IgD-negative memory B cell (primary cell): ENCODE measurements at regions not wholly inside any gene's neighbourhood (a gene's known extent, or its start where the extent isn't known, plus 50 kb on each side); places are given as distances from the start of the nearest gene placed in this dataset.

Experiments
- H3K27ac Mint-ChIP-seq, 3 donors: one replicate each; pipeline ENCODE4 v1.8.0; 2020 to 2022; ENCODE audit warnings: mild to moderate bottlenecking in 3 of 3, mixed read lengths in 3 of 3, moderate library complexity in 1 of 3
- H3K27me3 Mint-ChIP-seq: one replicate; pipeline ENCODE4 v1.8.0; 2021; ENCODE audit warnings: mixed read lengths
- H3K36me3 Mint-ChIP-seq: one replicate; pipeline ENCODE4 v1.8.0; 2020; ENCODE audit warnings: mild to moderate bottlenecking, mixed read lengths
- H3K4me1 Mint-ChIP-seq, 3 donors: one replicate each; pipeline ENCODE4 v1.8.0; 2020 to 2022; ENCODE audit warnings: mixed read lengths in 3 of 3, mild to moderate bottlenecking in 1 of 3
- H3K4me3 Mint-ChIP-seq, 4 donors: one replicate each; pipeline ENCODE4 v1.8.0; 2020 to 2022; ENCODE audit warnings: mild to moderate bottlenecking in 4 of 4, mixed read lengths in 4 of 4, moderate library complexity in 3 of 4
- H3K9me3 Mint-ChIP-seq, 3 donors: one replicate each; pipeline ENCODE4 v1.8.0; 2020 to 2021; ENCODE audit warnings: mixed read lengths in 3 of 3, mild to moderate bottlenecking in 1 of 3

DNA sequence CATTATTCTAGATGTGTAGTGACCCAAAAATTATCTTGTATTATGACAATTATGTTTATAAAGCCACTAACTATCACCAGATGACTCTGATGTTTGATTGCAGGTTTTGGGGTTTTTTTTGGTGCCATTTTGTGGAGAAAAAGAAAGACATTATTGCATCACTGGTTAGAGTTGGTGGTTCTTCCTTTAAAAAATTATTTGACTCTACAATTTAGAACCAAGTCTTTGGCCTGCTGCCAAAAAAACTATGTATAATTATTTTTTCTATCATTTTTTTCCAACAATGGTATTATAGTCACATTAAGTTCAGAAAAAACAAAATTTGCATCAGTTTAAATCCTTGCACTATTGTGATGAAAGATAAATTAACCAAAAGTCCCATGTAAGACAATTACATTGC is 258.6 kb upstream of the GRM7 start:
- no peaks in the 10 kb centered on the region for H3K27me3 Mint-ChIP-seq
- H3K9me3 Mint-ChIP-seq, result peaks cover 0 to 1% (median 0%) of the 10 kb centered on the region in 3 donors
- no peaks in the 10 kb centered on the region for H3K36me3 Mint-ChIP-seq
- no peak overlapping the region for H3K27ac Mint-ChIP-seq
- H3K4me1 Mint-ChIP-seq, result peaks cover 0 to 3% (median 0%) of the 10 kb centered on the region in 3 donors
- H3K4me3 Mint-ChIP-seq, result no peak overlapping the region

- peaks cover 0 to 3% (median 0%) of the 10 kb centered on the region in 3 donors for H3K4me1 Mint-ChIP-seq
- no peak overlapping the region for H3K4me3 Mint-ChIP-seq
- no peaks in the 10 kb centered on the region for H3K27me3 Mint-ChIP-seq
- no peaks in the 10 kb centered on the region for H3K9me3 Mint-ChIP-seq
- no peak overlapping the region for H3K27ac Mint-ChIP-seq
- no peaks in the 10 kb centered on the region for H3K36me3 Mint-ChIP-seq
Observed at GRCh38 chr3:6605227-6605626, 255.7 kb upstream of the GRM7 start.

DNA sequence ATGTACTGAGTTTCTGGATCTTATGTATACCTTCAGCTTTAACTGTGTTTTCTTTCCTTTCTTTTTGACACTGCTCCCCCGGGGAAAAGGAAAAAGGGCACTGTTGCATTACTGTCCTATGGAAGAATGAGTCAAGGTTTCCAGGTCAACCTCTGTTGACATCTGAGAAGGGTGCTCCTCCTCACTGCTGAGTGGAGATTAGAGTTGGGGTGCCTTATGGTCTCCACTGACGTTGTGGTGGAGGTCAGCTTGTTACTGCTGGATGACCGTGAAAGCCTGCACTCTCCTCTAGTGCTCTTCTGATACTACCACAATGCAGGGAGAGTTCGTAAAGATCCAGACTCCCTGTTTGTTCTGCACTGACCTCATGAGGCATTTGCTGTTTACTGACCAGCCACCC is 252.1 kb upstream of the GRM7 start:
- no peak overlapping the region for H3K4me3 Mint-ChIP-seq
- H3K9me3 Mint-ChIP-seq, result no peaks in the 10 kb centered on the region
- no peaks in the 10 kb centered on the region for H3K27me3 Mint-ChIP-seq
- H3K36me3 Mint-ChIP-seq, result no peaks in the 10 kb centered on the region
- peaks cover 0 to 2% (median 0%) of the 10 kb centered on the region in 3 donors for H3K4me1 Mint-ChIP-seq
- H3K27ac Mint-ChIP-seq, result no peak overlapping the region

DNA sequence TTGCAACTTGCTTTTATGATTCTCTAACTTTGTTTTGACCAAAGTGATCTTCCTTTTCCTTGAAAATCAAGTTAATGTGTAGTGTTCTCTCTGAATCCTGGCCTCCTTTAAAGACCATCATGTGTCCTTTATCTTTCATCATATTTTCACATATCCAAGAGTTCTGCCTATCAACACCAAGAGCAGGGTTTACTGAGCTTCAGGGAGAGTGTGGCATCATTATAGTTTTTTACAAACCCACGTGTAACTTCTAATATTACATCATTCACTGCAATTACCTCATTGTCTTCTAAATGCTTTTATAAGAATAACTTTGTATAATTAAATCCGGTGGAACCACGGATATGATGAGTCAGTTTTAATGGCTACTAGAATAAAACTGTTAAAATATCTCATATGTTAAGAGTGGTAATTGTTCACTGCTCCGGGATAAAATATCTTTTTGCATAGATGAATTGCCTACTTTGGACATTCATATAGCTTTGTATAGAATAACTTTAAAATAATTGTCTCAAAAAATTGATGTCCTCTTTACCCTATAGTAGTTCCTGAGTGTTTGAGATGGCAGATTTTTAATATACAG is 248.8 kb upstream of the GRM7 start:
- no peaks in the 10 kb centered on the region for H3K36me3 Mint-ChIP-seq
- H3K9me3 Mint-ChIP-seq, result no peaks in the 10 kb centered on the region
- no peak overlapping the region for H3K4me3 Mint-ChIP-seq
- no peaks in the 10 kb centered on the region for H3K4me1 Mint-ChIP-seq
- no peak overlapping the region for H3K27ac Mint-ChIP-seq
- no peaks in the 10 kb centered on the region for H3K27me3 Mint-ChIP-seq

- no peak overlapping the region for H3K27ac Mint-ChIP-seq
- H3K4me1 Mint-ChIP-seq, result no peaks in the 10 kb centered on the region
- H3K4me3 Mint-ChIP-seq, result no peak overlapping the region
- peaks cover 0 to 5% (median 0%) of the 10 kb centered on the region in 3 donors for H3K9me3 Mint-ChIP-seq
- peaks cover 2% of the 10 kb centered on the region for H3K36me3 Mint-ChIP-seq
- H3K27me3 Mint-ChIP-seq, result no peaks in the 10 kb centered on the region
Observed at GRCh38 chr3:6622260-6622659, 238.7 kb upstream of the GRM7 start.

DNA sequence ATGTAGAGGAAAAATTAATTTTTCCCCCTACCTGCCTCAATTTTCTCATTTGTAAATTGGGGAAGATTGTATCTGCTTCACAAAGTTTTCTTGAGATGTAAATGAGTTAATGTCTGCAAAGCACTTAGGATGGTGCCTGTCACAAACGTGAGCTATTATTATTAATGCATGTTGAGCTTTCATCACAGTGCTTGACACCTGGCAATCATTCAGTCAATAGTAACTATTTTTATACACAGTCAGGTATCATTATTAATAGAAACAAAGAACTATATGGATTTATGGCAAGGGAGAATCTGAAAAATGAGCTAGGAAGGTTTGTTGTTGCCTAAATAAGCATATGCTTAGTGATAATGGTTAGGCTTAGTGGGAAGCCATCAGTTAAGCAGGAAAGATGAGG is 238.2 kb upstream of the GRM7 start:
- Mint-ChIP-seq H3K36me3 (peaks cover 2% of the 10 kb centered on the region), H3K4me3 (no peak overlapping the region), H3K27me3 (no peaks in the 10 kb centered on the region), H3K4me1 (no peaks in the 10 kb centered on the region), H3K9me3 (peaks cover 0 to 5% (median 0%) of the 10 kb centered on the region in 3 donors), H3K27ac (no peak overlapping the region)

DNA sequence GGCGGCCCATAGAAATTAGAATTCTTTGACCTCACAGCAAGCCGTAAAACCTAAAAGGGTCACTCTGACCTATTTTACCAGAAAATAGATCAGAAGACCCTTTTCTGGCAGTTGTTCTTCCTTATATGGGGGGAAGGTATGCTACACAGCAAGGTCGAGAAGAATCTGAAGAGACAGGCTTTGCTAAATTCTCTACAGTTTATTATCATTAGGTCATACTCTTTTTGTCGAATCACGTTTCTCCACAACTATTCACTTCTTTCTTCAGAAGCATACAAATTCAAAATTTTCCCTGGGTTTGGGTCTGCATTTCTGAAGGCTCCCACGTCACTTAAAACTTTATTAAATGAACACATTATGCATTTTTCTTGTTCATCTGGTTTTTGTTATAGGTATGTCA is 229.5 kb upstream of the GRM7 start:
- Mint-ChIP-seq H3K36me3 (no peaks in the 10 kb centered on the region), H3K27me3 (no peaks in the 10 kb centered on the region), H3K4me3 (no peak overlapping the region), H3K9me3 (no peaks in the 10 kb centered on the region), H3K4me1 (no peaks in the 10 kb centered on the region), H3K27ac (no peak overlapping the region)

DNA sequence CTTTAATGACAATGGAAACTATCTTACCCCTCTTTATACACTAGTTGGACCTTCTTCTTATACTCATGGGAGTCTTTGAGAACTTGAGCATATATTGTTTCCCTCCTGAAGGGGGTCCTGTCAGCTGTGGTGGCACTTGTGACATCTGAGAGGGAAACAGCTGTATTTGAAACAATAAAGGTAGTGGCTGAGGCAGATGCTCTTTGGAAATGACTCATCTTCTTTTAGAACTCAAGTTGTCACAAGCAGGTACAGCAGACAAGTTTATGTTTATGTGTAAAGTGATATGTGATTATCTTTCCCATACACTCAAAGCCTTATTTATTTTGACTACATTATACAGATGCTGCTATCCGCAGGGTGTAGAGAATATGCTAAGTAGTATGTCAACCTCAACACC is 220.0 kb upstream of the GRM7 start:
- Mint-ChIP-seq H3K4me3 (no peak overlapping the region), H3K27ac (no peak overlapping the region), H3K27me3 (no peaks in the 10 kb centered on the region), H3K36me3 (no peaks in the 10 kb centered on the region), H3K4me1 (no peaks in the 10 kb centered on the region), H3K9me3 (peaks cover 2 to 5% (median 3%) of the 10 kb centered on the region in 3 donors)

- Mint-ChIP-seq H3K4me3 (no peak overlapping the region), H3K4me1 (no peaks in the 10 kb centered on the region), H3K9me3 (peaks cover 2 to 5% (median 3%) of the 10 kb centered on the region in 3 donors), H3K36me3 (no peaks in the 10 kb centered on the region), H3K27me3 (no peaks in the 10 kb centered on the region), H3K27ac (peak overlapping the region in 1 of 3 donors; percentile 74)
Observed at GRCh38 chr3:6644070-6644929, 216.6 kb upstream of the GRM7 start.

- Mint-ChIP-seq H3K27ac (no peak overlapping the region), H3K9me3 (peaks cover 6 to 35% (median 14%) of the 10 kb centered on the region in 3 donors), H3K4me3 (no peak overlapping the region), H3K4me1 (no peaks in the 10 kb centered on the region), H3K27me3 (no peaks in the 10 kb centered on the region), H3K36me3 (peaks cover 2% of the 10 kb centered on the region)
Observed at GRCh38 chr3:6654670-6655069, 206.2 kb upstream of the GRM7 start.

GRCh38 chr3:6655275-6655674 is 205.6 kb upstream of the GRM7 start:
- Mint-ChIP-seq H3K27me3 (no peaks in the 10 kb centered on the region), H3K4me3 (no peak overlapping the region)

GRCh38 chr3:6657591-6657990 is 203.3 kb upstream of the GRM7 start:
- peaks cover 2% of the 10 kb centered on the region for H3K36me3 Mint-ChIP-seq

More at GRCh38 chr3:6655275-6655674, 205.6 kb upstream of the GRM7 start:
- Mint-ChIP-seq H3K4me1 (no peaks in the 10 kb centered on the region), H3K27ac (no peak overlapping the region), H3K9me3 (peaks cover 6 to 35% (median 14%) of the 10 kb centered on the region in 3 donors), H3K36me3 (peaks cover 2% of the 10 kb centered on the region)

GRCh38 chr3:6667354-6667753 is 193.6 kb upstream of the GRM7 start:
- Mint-ChIP-seq H3K4me1 (no peaks in the 10 kb centered on the region), H3K27me3 (no peaks in the 10 kb centered on the region), H3K36me3 (no peaks in the 10 kb centered on the region), H3K27ac (no peak overlapping the region), H3K4me3 (peak overlapping the region in 1 of 4 donors; percentile 72), H3K9me3 (peaks cover 6 to 14% (median 10%) of the 10 kb centered on the region in 3 donors)

More at GRCh38 chr3:6657591-6657990, 203.3 kb upstream of the GRM7 start:
- Mint-ChIP-seq H3K27ac (no peak overlapping the region), H3K27me3 (no peaks in the 10 kb centered on the region), H3K9me3 (peaks cover 9 to 32% (median 26%) of the 10 kb centered on the region in 3 donors), H3K4me3 (no peak overlapping the region), H3K4me1 (no peaks in the 10 kb centered on the region)

- Mint-ChIP-seq H3K4me3 (no peak overlapping the region), H3K9me3 (peaks cover 3 to 7% (median 6%) of the 10 kb centered on the region in 3 donors), H3K27me3 (no peaks in the 10 kb centered on the region), H3K36me3 (no peaks in the 10 kb centered on the region), H3K4me1 (no peaks in the 10 kb centered on the region), H3K27ac (no peak overlapping the region)
Observed at GRCh38 chr3:6671363-6671762, 189.6 kb upstream of the GRM7 start.

DNA sequence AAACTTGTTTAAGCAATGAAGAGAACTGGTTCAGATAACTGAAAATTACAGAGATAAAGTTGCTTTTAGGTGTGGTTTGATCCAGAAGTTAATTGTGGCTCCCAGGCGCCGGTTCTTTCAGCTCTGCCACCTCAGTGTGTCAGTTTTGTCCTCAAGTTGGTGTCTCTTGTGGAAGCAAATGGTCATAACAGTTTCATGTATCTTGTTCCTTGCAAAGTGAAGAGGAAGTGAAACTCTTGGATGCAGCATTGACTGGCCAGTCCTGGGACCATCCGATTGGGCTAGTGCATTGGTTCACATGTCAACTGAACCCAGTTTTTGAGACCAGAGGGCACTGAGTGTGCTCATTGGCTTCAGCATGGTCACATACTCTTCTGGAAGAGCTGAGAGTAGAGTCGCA is 181.4 kb upstream of the GRM7 start:
- Mint-ChIP-seq H3K36me3 (no peaks in the 10 kb centered on the region), H3K27ac (no peak overlapping the region), H3K9me3 (peaks cover 3 to 4% (median 4%) of the 10 kb centered on the region in 3 donors), H3K4me3 (no peak overlapping the region), H3K27me3 (no peaks in the 10 kb centered on the region), H3K4me1 (no peaks in the 10 kb centered on the region)
